Uterus (tissue), 2 donors: ENCODE measurements at regions not wholly inside any gene's neighbourhood (a gene's known extent, or its start where the extent isn't known, plus 50 kb on each side); places are given as distances from the start of the nearest gene placed in this dataset.

Experiments
- CTCF ChIP-seq, 4 experiments: fragments of 200-600 bp in 2 of 4; fragments of 450-650 bp in 2 of 4; sonication (generic) in 2 of 4; IDR thresholded peaks; one replicate each; pipeline ENCODE4 v1.5.1; 2016 to 2019; ENCODE audit warnings: antibody characterized with exemption in 4 of 4, mild to moderate bottlenecking in 2 of 4, moderate library complexity in 1 of 4
- POLR2A ChIP-seq, 2 donors: fragments of 450-650 bp; IDR thresholded peaks; one replicate each; pipeline ENCODE4 v1.6.1; 2016; ENCODE audit warnings: antibody characterized with exemption in 2 of 2, mild to moderate bottlenecking in 1 of 2, moderate library complexity in 1 of 2

GRCh38 chr12:127596891-127597290 is 670.1 kb upstream of the TMEM132C start:
- TF ChIP-seq CTCF (IDR thresholded peaks at IDR 0.05) (no peak), POLR2A (IDR thresholded peaks at IDR 0.05) (no peak)
